GM06990 (cell line): ENCODE measurements at regions not wholly inside any gene's neighbourhood (a gene's known extent, or its start where the extent isn't known, plus 50 kb on each side); places are given as distances from the start of the nearest gene placed in this dataset.

Experiments
- DNase-seq: peaks from one replicate; pipeline ENCODE4 v3.0.0-alpha.2; 2011; ENCODE audit not compliant: insufficient read length; ENCODE audit errors: extremely low read depth
- H3K27me3 ChIP-seq: replicated peaks from 2 replicates; pipeline ENCODE4 v1.6.0; 2011; ENCODE audit warnings: low read length; ENCODE audit not compliant: control insufficient read depth, insufficient read depth
- H3K36me3 ChIP-seq: 2 replicates; pipeline ENCODE4 v1.5.1; 2011; ENCODE audit warnings: low read length; ENCODE audit not compliant: control insufficient read depth, insufficient read depth
- H3K4me3 ChIP-seq: replicated peaks from 2 replicates; pipeline ENCODE4 v1.5.1; 2011; ENCODE audit warnings: low read depth, mild to moderate bottlenecking, control low read depth, low read length
- CTCF ChIP-seq: IDR thresholded peaks from 2 replicates; pipeline ENCODE4 v1.5.1; 2011; ENCODE audit warnings: low read length, control low read depth, mild to moderate bottlenecking, inconsistent platforms; ENCODE audit not compliant: insufficient read depth, poor library complexity, severe bottlenecking

GRCh38 chr1:114330451-114330983 is 176.8 kb upstream of the SYT6 start:
- H3K27me3 ChIP-seq, result no peaks in the 10 kb centered on the region
- H3K36me3 ChIP-seq, result no peaks in the 10 kb centered on the region
- H3K4me3 ChIP-seq, result no peak overlapping the region
- TF ChIP-seq CTCF, result no peak
- no peak for DNase-seq

- Histone ChIP-seq H3K4me3 (no peak overlapping the region), H3K27me3 (no peaks in the 10 kb centered on the region), H3K36me3 (no peaks in the 10 kb centered on the region)
- DNase-seq, result no peak
- TF ChIP-seq CTCF, result no peak
Measured at GRCh38 chr1:114328361-114328904, 174.8 kb upstream of the SYT6 start.

- no peak for TF ChIP-seq CTCF
- Histone ChIP-seq H3K27me3 (no peaks in the 10 kb centered on the region), H3K4me3 (no peak overlapping the region), H3K36me3 (no peaks in the 10 kb centered on the region)
- no peak for DNase-seq
Measured at GRCh38 chr1:114324662-114324965, 170.9 kb upstream of the SYT6 start.

- Histone ChIP-seq H3K4me3 (no peak overlapping the region), H3K27me3 (no peaks in the 10 kb centered on the region), H3K36me3 (no peaks in the 10 kb centered on the region)
- no peak for TF ChIP-seq CTCF
- no peak for DNase-seq
Measured at GRCh38 chr1:114323959-114324661, 170.4 kb upstream of the SYT6 start.

GRCh38 chr1:114322734-114323133 is 169.1 kb upstream of the SYT6 start:
- Histone ChIP-seq H3K4me3 (no peak overlapping the region), H3K36me3 (no peaks in the 10 kb centered on the region), H3K27me3 (no peaks in the 10 kb centered on the region)
- no peak for TF ChIP-seq CTCF
- no peak for DNase-seq

- Histone ChIP-seq H3K4me3 (no peak overlapping the region), H3K27me3 (no peaks in the 10 kb centered on the region), H3K36me3 (no peaks in the 10 kb centered on the region)
- TF ChIP-seq CTCF, result no peak
- DNase-seq, result no peak
Measured at GRCh38 chr1:114322207-114322606, 168.5 kb upstream of the SYT6 start.
